ENCODE measurements at regions not wholly inside any gene's neighbourhood (a gene's known extent, or its start where the extent isn't known, plus 50 kb on each side); places are given as distances from the start of the nearest gene placed in this dataset.

- H3K36me3 ChIP-seq = no peaks in the 10 kb centered on the region
- TF ChIP-seq CTCF (IDR thresholded peaks at IDR 0.05) (no peak), POLR2AphosphoS5 (IDR thresholded peaks at IDR 0.05) (no peak), POLR2A (IDR thresholded peaks at IDR 0.05) (no peak)
- H3K4me3 ChIP-seq = no peak overlapping the region
- no peaks in the 10 kb centered on the region for H3K27me3 ChIP-seq
- H3K9me3 ChIP-seq = no peaks in the 10 kb centered on the region
- intact Hi-C loops (cut with DNase I; ENCODE audit: low total_unique reads) = no loop called here
- DNase-seq (ENCODE audit: low spot score in 2 of 2) = no peak
- H3K27ac ChIP-seq = no peak overlapping the region
- H3K4me1 ChIP-seq = no peaks in the 10 kb centered on the region
Observed at GRCh38 chr18:42192251-42193248, 237.5 kb downstream of the PIK3C3 start.

- intact Hi-C loops (cut with DNase I; ENCODE audit: low total_unique reads) = no loop called here
- TF ChIP-seq CTCF (IDR thresholded peaks at IDR 0.05) (no peak), POLR2AphosphoS5 (IDR thresholded peaks at IDR 0.05) (no peak), POLR2A (IDR thresholded peaks at IDR 0.05) (no peak)
Observed at GRCh38 chr18:42196651-42197050, 241.6 kb downstream of the PIK3C3 start.

GRCh38 chr18:42201137-42201536 lies 246.1 kb downstream of the PIK3C3 start:
- H3K27ac ChIP-seq = no peak overlapping the region
- no peak for TF ChIP-seq POLR2A (IDR thresholded peaks at IDR 0.05)
- no peak for TF ChIP-seq CTCF (IDR thresholded peaks at IDR 0.05)
- no peak for TF ChIP-seq POLR2AphosphoS5 (IDR thresholded peaks at IDR 0.05)
- no peaks in the 10 kb centered on the region for H3K9me3 ChIP-seq
- no peaks in the 10 kb centered on the region for H3K4me1 ChIP-seq
- H3K36me3 ChIP-seq = no peaks in the 10 kb centered on the region
- H3K27me3 ChIP-seq = no peaks in the 10 kb centered on the region
- DNase-seq (ENCODE audit: low spot score in 2 of 2) = no peak
- no peak overlapping the region for H3K4me3 ChIP-seq
- intact Hi-C loops (cut with DNase I; ENCODE audit: low total_unique reads) = no loop called here

More at GRCh38 chr18:42196651-42197050, 241.6 kb downstream of the PIK3C3 start:
- Histone ChIP-seq H3K36me3 (no peaks in the 10 kb centered on the region), H3K9me3 (no peaks in the 10 kb centered on the region), H3K4me3 (no peak overlapping the region), H3K27ac (no peak overlapping the region), H3K4me1 (no peaks in the 10 kb centered on the region), H3K27me3 (no peaks in the 10 kb centered on the region)
- DNase-seq (ENCODE audit: low spot score in 2 of 2) = no peak

- no peak overlapping the region for H3K27ac ChIP-seq
- H3K4me1 ChIP-seq = no peaks in the 10 kb centered on the region
- intact Hi-C loops (cut with DNase I; ENCODE audit: low total_unique reads) = no loop called here
- H3K9me3 ChIP-seq = no peaks in the 10 kb centered on the region
- H3K27me3 ChIP-seq = no peaks in the 10 kb centered on the region
- DNase-seq (ENCODE audit: low spot score in 2 of 2) = no peak
- no peaks in the 10 kb centered on the region for H3K36me3 ChIP-seq
- TF ChIP-seq POLR2AphosphoS5 (IDR thresholded peaks at IDR 0.05) = no peak
- no peak for TF ChIP-seq POLR2A (IDR thresholded peaks at IDR 0.05)
- TF ChIP-seq CTCF (IDR thresholded peaks at IDR 0.05) = no peak
- H3K4me3 ChIP-seq = no peak overlapping the region
Observed at GRCh38 chr18:42211201-42211600, 256.2 kb downstream of the PIK3C3 start.

- H3K4me1 ChIP-seq = no peaks in the 10 kb centered on the region
- H3K4me3 ChIP-seq = no peak overlapping the region
- no peaks in the 10 kb centered on the region for H3K9me3 ChIP-seq
- H3K27ac ChIP-seq = no peak overlapping the region
- DNase-seq (ENCODE audit: low spot score in 2 of 2) = no peak
- H3K27me3 ChIP-seq = no peaks in the 10 kb centered on the region
- TF ChIP-seq CTCF (IDR thresholded peaks at IDR 0.05) (no peak), POLR2A (IDR thresholded peaks at IDR 0.05) (no peak), POLR2AphosphoS5 (IDR thresholded peaks at IDR 0.05) (no peak)
- H3K36me3 ChIP-seq = no peaks in the 10 kb centered on the region
- intact Hi-C loops (cut with DNase I; ENCODE audit: low total_unique reads) = no loop called here
Observed at GRCh38 chr18:42222557-42222956, 267.5 kb downstream of the PIK3C3 start.

Measured in breast epithelium (tissue), 4 donors.